OCI-LY7 (cell line): ENCODE measurements at regions not wholly inside any gene's neighbourhood (a gene's known extent, or its start where the extent isn't known, plus 50 kb on each side); places are given as distances from the start of the nearest gene placed in this dataset.

Source experiments
- BruUV-seq: library from RNA; stranded (reverse); fragments of 400-500 nt; replicated peaks from 2 replicates; lab custom pipeline; 2021; lab: Mats Ljungman, UMichigan
- CTCF ChIA-PET: fragments of 300-600 bp; sonication (Branson Sonifier 250); formaldehyde crosslinking; loops from one replicate; lab custom pipeline; 2022; ENCODE audit warnings: antibody characterized with exemption; ENCODE audit not compliant: unreplicated experiment; lab: Charles Lee
- POLR2A ChIA-PET: fragments of 300-600 bp; sonication (Branson Sonifier 250); formaldehyde crosslinking; loops from one replicate; lab custom pipeline; 2022; ENCODE audit warnings: antibody characterized with exemption; lab: Charles Lee
- DNase-seq: peaks from one replicate; pipeline ENCODE4 v3.0.0-alpha.2; 2015; ENCODE audit warnings: low spot score
- H2AFZ ChIP-seq: fragments of 200-600 bp; sonication (generic), shearing (Covaris generic); 2 replicates; pipeline ENCODE4 v1.6.1; 2014; ENCODE audit warnings: mild to moderate bottlenecking, antibody characterized with exemption, low read length, moderate library complexity
- H3K27ac ChIP-seq: fragments of 200-600 bp; sonication (generic); 2 replicates; pipeline ENCODE4 v1.5.1; 2014; ENCODE audit warnings: mixed run types, low read depth, mild to moderate bottlenecking, moderate library complexity, low read length, inconsistent platforms; ENCODE audit not compliant: poor library complexity, severe bottlenecking
- H3K36me3 ChIP-seq: fragments of 200-600 bp; sonication (generic); 2 replicates; pipeline ENCODE4 v1.6.1; 2014; ENCODE audit warnings: mild to moderate bottlenecking, antibody characterized with exemption, low read length, moderate library complexity, mixed read lengths; ENCODE audit not compliant: insufficient read depth
- H3K4me1 ChIP-seq: fragments of 200-600 bp; sonication (generic); 2 replicates; pipeline ENCODE4 v1.5.1; 2014; ENCODE audit warnings: mild to moderate bottlenecking, low read length; ENCODE audit not compliant: insufficient read depth, poor library complexity, severe bottlenecking
- H3K4me2 ChIP-seq: fragments of 200-600 bp; sonication (generic); 2 replicates; pipeline ENCODE4 v1.6.1; 2014; ENCODE audit warnings: mild to moderate bottlenecking, low read length
- H3K4me3 ChIP-seq: fragments of 200-600 bp; sonication (generic); 2 replicates; pipeline ENCODE4 v1.5.1; 2014; ENCODE audit warnings: mild to moderate bottlenecking, low read depth, low read length; ENCODE audit not compliant: poor library complexity, severe bottlenecking
- H3K79me2 ChIP-seq: fragments of 200-600 bp; sonication (generic); 2 replicates; pipeline ENCODE4 v1.6.1; 2016; ENCODE audit warnings: low read depth, mild to moderate bottlenecking, low read length, moderate library complexity, mixed read lengths; ENCODE audit not compliant: insufficient read depth
- H3K9me2 ChIP-seq: fragments of 200-600 bp; sonication (generic); 2 replicates; pipeline ENCODE4 v1.6.1; 2016; ENCODE audit warnings: mild to moderate bottlenecking, low read length, mixed read lengths; ENCODE audit not compliant: insufficient read depth
- H3K9me3 ChIP-seq: fragments of 200-600 bp; sonication (generic); 2 replicates; pipeline ENCODE4 v1.6.1; 2014; ENCODE audit warnings: mild to moderate bottlenecking, mixed run types, low read length, mixed read lengths
- H4K20me1 ChIP-seq: fragments of 200-600 bp; sonication (generic); 2 replicates; pipeline ENCODE4 v1.6.1; 2014; ENCODE audit warnings: mild to moderate bottlenecking, antibody characterized with exemption, low read length, moderate library complexity, mixed read lengths; ENCODE audit not compliant: insufficient read depth
- EZH2phosphoT487 ChIP-seq: fragments of 200-600 bp; sonication (generic); IDR thresholded peaks from 2 replicates; pipeline ENCODE4 v1.6.1; 2018; ENCODE audit warnings: low read depth, borderline replicate concordance, mild to moderate bottlenecking, mixed run types, antibody characterized with exemption, low read length, moderate library complexity, mixed read lengths
- intact Hi-C: fragments of 100-400 bp; cut with micrococcal nuclease; formaldehyde crosslinking; loops from one replicate; pipeline ENCODE4 v1.10.0; 2022; ENCODE audit not compliant: unreplicated experiment
- TF ChIP-seq, protein P1 (sequence below): fragments of 200-600 bp; sonication (generic); conservative IDR thresholded peaks from 2 replicates; pipeline ENCODE4 v1.5.1; 2014; ENCODE audit warnings: mild to moderate bottlenecking, antibody characterized with exemption, low read length, moderate library complexity, mixed read lengths

- TF ChIP-seq, protein P1, sequence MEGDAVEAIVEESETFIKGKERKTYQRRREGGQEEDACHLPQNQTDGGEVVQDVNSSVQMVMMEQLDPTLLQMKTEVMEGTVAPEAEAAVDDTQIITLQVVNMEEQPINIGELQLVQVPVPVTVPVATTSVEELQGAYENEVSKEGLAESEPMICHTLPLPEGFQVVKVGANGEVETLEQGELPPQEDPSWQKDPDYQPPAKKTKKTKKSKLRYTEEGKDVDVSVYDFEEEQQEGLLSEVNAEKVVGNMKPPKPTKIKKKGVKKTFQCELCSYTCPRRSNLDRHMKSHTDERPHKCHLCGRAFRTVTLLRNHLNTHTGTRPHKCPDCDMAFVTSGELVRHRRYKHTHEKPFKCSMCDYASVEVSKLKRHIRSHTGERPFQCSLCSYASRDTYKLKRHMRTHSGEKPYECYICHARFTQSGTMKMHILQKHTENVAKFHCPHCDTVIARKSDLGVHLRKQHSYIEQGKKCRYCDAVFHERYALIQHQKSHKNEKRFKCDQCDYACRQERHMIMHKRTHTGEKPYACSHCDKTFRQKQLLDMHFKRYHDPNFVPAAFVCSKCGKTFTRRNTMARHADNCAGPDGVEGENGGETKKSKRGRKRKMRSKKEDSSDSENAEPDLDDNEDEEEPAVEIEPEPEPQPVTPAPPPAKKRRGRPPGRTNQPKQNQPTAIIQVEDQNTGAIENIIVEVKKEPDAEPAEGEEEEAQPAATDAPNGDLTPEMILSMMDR = no peak
- no peak for TF ChIP-seq EZH2phosphoT487
- no peaks in the 10 kb centered on the region for H3K4me1 ChIP-seq
- intact Hi-C loops = no loop called here
- H2AFZ ChIP-seq = no peak overlapping the region
- DNase-seq = no peak
- H3K4me2 ChIP-seq = no peak overlapping the region
- H3K9me2 ChIP-seq = no peaks in the 10 kb centered on the region
- no peak overlapping the region for H3K27ac ChIP-seq
- H4K20me1 ChIP-seq = no peaks in the 10 kb centered on the region
- BruUV-seq = no TSS peak
- no peaks in the 10 kb centered on the region for H3K36me3 ChIP-seq
- H3K9me3 ChIP-seq = no peaks in the 10 kb centered on the region
- ChIA-PET CTCF (no interaction called here), POLR2A (interaction anchor here (0.7 kb wide), 1 partner anchor 123 kb away, joined by 3 read pairs; no protein-coding TSS in a partner anchor)
- no peak overlapping the region for H3K4me3 ChIP-seq
- H3K79me2 ChIP-seq = no peaks in the 10 kb centered on the region
These were observed 444.2 kb upstream of the SEMA3D start for GRCh38 chr7:85630904-85631600.

GRCh38 chr7:85627791-85628586 is 441.1 kb upstream of the SEMA3D start:
- ChIA-PET POLR2A (no interaction called here), CTCF (no interaction called here)
- no peaks in the 10 kb centered on the region for H3K79me2 ChIP-seq
- no peak overlapping the region for H2AFZ ChIP-seq
- H3K9me2 ChIP-seq = no peaks in the 10 kb centered on the region
- H3K4me2 ChIP-seq = no peak overlapping the region
- DNase-seq = no peak
- H3K4me3 ChIP-seq = no peak overlapping the region
- TF ChIP-seq, protein P1 = no peak
- no peak for TF ChIP-seq EZH2phosphoT487
- H3K9me3 ChIP-seq = no peaks in the 10 kb centered on the region
- no peaks in the 10 kb centered on the region for H4K20me1 ChIP-seq
- BruUV-seq = no TSS peak
- H3K4me1 ChIP-seq = no peaks in the 10 kb centered on the region
- H3K36me3 ChIP-seq = no peaks in the 10 kb centered on the region
- intact Hi-C loops = no loop called here
- H3K27ac ChIP-seq = no peak overlapping the region

DNA sequence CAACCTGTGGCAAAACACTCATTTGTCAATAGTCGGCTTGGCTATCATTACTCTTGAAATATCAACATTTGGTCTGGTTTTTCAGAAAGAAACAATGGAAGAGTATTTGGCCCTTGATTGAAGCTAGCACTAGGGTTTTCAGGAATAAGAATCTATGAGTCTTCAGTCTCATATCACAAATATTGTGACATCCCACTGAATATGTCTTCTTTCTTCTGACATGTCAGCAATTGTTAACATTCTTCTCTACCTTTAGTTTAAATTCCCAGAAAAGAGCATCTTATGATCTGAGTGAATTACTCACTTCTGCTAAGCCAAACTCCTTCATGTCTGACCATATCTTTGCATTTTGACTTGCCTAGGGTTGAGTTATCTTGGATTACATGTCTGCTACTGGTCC is 435.2 kb upstream of the SEMA3D start:
- no peaks in the 10 kb centered on the region for H3K79me2 ChIP-seq
- CTCF ChIA-PET = no interaction called here
- TF ChIP-seq, protein P1 = no peak
- no peak for TF ChIP-seq EZH2phosphoT487
- no peak overlapping the region for H3K4me3 ChIP-seq
- no peak overlapping the region for H2AFZ ChIP-seq
- no peaks in the 10 kb centered on the region for H4K20me1 ChIP-seq
- H3K27ac ChIP-seq = no peak overlapping the region
- no peak overlapping the region for H3K4me2 ChIP-seq
- intact Hi-C loops = no loop called here
- H3K4me1 ChIP-seq = no peaks in the 10 kb centered on the region
- no peaks in the 10 kb centered on the region for H3K9me3 ChIP-seq
- no peak for DNase-seq
- H3K9me2 ChIP-seq = no peaks in the 10 kb centered on the region
- BruUV-seq = no TSS peak
- POLR2A ChIA-PET = no interaction called here
- no peaks in the 10 kb centered on the region for H3K36me3 ChIP-seq
